ENCODE measurements at regions not wholly inside any gene's neighbourhood (a gene's known extent, or its start where the extent isn't known, plus 50 kb on each side); places are given as distances from the start of the nearest gene placed in this dataset.

GRCh38 chr3:21938267-21938681, 187.3 kb upstream of the ZNF385D start:
- TF ChIP-seq CTCF (IDR thresholded peaks at IDR 0.05; ENCODE audit: extremely low read depth in 1 of 2, insufficient read depth in 1 of 2, low read depth in 1 of 2, low read length in 2 of 2) = no peak
- TF ChIP-seq JUN (IDR thresholded peaks at IDR 0.05; ENCODE audit: borderline replicate concordance, insufficient read depth, insufficient read length, low read depth) = no peak
- TF ChIP-seq EZH2 (IDR thresholded peaks at IDR 0.05; ENCODE audit: borderline replicate concordance, low read depth, low read length, severe bottlenecking) = no peak
- no peak for TF ChIP-seq FOS (IDR thresholded peaks at IDR 0.05; ENCODE audit: borderline replicate concordance, insufficient read depth, low read length)
- TF ChIP-seq POLR2A (IDR thresholded peaks at IDR 0.05; ENCODE audit: low read depth, low read length) = no peak
- TF ChIP-seq POLR2AphosphoS5 (IDR thresholded peaks at IDR 0.05; ENCODE audit: insufficient read depth, low read depth, low read length) = no peak
- TF ChIP-seq MAX (IDR thresholded peaks at IDR 0.05; ENCODE audit: insufficient read depth, insufficient read length) = no peak
- no peak for TF ChIP-seq GATA2 (IDR thresholded peaks at IDR 0.05; ENCODE audit: insufficient read depth, insufficient read length, low read depth, low read length)

Data from endothelial cell of umbilical vein (primary cell).